BJ (cell line): ENCODE measurements at regions not wholly inside any gene's neighbourhood (a gene's known extent, or its start where the extent isn't known, plus 50 kb on each side); places are given as distances from the start of the nearest gene placed in this dataset.

ENCODE experiments used
- CTCF ChIA-PET: fragments of 350-600 bp; formaldehyde crosslinking; extraction: SDS; loops from one replicate; lab custom pipeline; 2021; ENCODE audit warnings: antibody characterized with exemption, inconsistent platforms; lab: Yijun Ruan, JAX
- POLR2A ChIA-PET: fragments of 300-600 bp; sonication (Branson Sonifier 250); formaldehyde crosslinking; extraction: SDS; loops from one replicate; lab custom pipeline; 2021; ENCODE audit warnings: antibody characterized with exemption; lab: Charles Lee
- DNase-seq: peaks from one replicate; pipeline ENCODE4 v3.0.0-alpha.2; 2011; ENCODE audit warnings: low read depth
- H3K27me3 ChIP-seq: 2 replicates; pipeline ENCODE4 v1.6.0; 2011; ENCODE audit warnings: low read length; ENCODE audit not compliant: control insufficient read depth, insufficient read depth
- H3K36me3 ChIP-seq: 2 replicates; pipeline ENCODE4 v1.5.1; 2011; ENCODE audit warnings: low read length; ENCODE audit not compliant: control insufficient read depth, insufficient read depth
- H3K4me3 ChIP-seq: 2 replicates; pipeline ENCODE4 v1.5.1; 2011; ENCODE audit warnings: low read depth, mild to moderate bottlenecking, control low read depth, low read length
- CTCF ChIP-seq: IDR thresholded peaks from 2 replicates; pipeline ENCODE4 v1.5.1; 2011; ENCODE audit warnings: low read depth, mild to moderate bottlenecking, control low read depth, inconsistent platforms, low read length, moderate library complexity; ENCODE audit not compliant: insufficient read depth

GRCh38 chr15:35728219-35728940, 182.4 kb upstream of the DPH6 start:
- H3K27me3 ChIP-seq, result no peaks in the 10 kb centered on the region
- H3K36me3 ChIP-seq, result no peaks in the 10 kb centered on the region
- no peak for DNase-seq
- POLR2A ChIA-PET, result no interaction called here
- no peak overlapping the region for H3K4me3 ChIP-seq
- TF ChIP-seq CTCF, result no peak
- CTCF ChIA-PET, result interaction anchor here (0.6 kb wide), 1 partner anchor 15 kb away, joined by 3 read pairs; no protein-coding TSS in a partner anchor

- TF ChIP-seq CTCF, result no peak
- Histone ChIP-seq H3K27me3 (no peaks in the 10 kb centered on the region), H3K36me3 (no peaks in the 10 kb centered on the region), H3K4me3 (no peak overlapping the region)
- ChIA-PET CTCF (interaction anchor here (0.5 to 4.8 kb wide), 2 partner anchors 15 to 1223 kb away, joined by 3 to 15 read pairs; no protein-coding TSS in a partner anchor), POLR2A (no interaction called here)
- no peak for DNase-seq
Observed at GRCh38 chr15:35736150-35736549, 190.2 kb upstream of the DPH6 start.

GRCh38 chr15:35737441-35737840, 191.5 kb upstream of the DPH6 start:
- no peaks in the 10 kb centered on the region for H3K36me3 ChIP-seq
- H3K27me3 ChIP-seq, result no peaks in the 10 kb centered on the region
- no peak for DNase-seq
- H3K4me3 ChIP-seq, result no peak overlapping the region
- CTCF ChIA-PET, result interaction anchor here (5.4 kb wide), 1 partner anchor 14 kb away, joined by 48 read pairs; no protein-coding TSS in a partner anchor
- POLR2A ChIA-PET, result no interaction called here
- no peak for TF ChIP-seq CTCF

- CTCF ChIA-PET, result interaction anchor here (0.5 to 5.4 kb wide), 2 partner anchors 13 to 185 kb away, joined by 3 to 48 read pairs; no protein-coding TSS in a partner anchor
- Histone ChIP-seq H3K4me3 (no peak overlapping the region), H3K36me3 (no peaks in the 10 kb centered on the region), H3K27me3 (no peaks in the 10 kb centered on the region)
- no peak for DNase-seq
- POLR2A ChIA-PET, result no interaction called here
- no peak for TF ChIP-seq CTCF
Observed at GRCh38 chr15:35738370-35738769, 192.4 kb upstream of the DPH6 start.

GRCh38 chr15:35740761-35741160, 194.8 kb upstream of the DPH6 start:
- POLR2A ChIA-PET, result no interaction called here
- no peak for DNase-seq
- Histone ChIP-seq H3K4me3 (no peak overlapping the region), H3K27me3 (no peaks in the 10 kb centered on the region), H3K36me3 (no peaks in the 10 kb centered on the region)
- TF ChIP-seq CTCF, result no peak
- CTCF ChIA-PET, result interaction anchor here (0.8 to 5.4 kb wide), 2 partner anchors 10 to 66 kb away, joined by 3 to 48 read pairs; no protein-coding TSS in a partner anchor
